GM23248 (cell line): ENCODE measurements at regions not wholly inside any gene's neighbourhood (a gene's known extent, or its start where the extent isn't known, plus 50 kb on each side); places are given as distances from the start of the nearest gene placed in this dataset.

ENCODE experiments used
- DNase-seq: peaks from one replicate; pipeline ENCODE4 v3.0.0-alpha.2; 2015
- H2AFZ ChIP-seq: fragments of 200-600 bp; sonication (generic); 2 replicates; pipeline ENCODE4 v1.6.1; 2016; ENCODE audit warnings: antibody characterized with exemption
- H3F3A ChIP-seq: fragments of 200-600 bp; sonication (generic); 2 replicates; pipeline ENCODE4 v1.6.1; 2016; ENCODE audit warnings: mild to moderate bottlenecking, antibody characterized with exemption, mixed run types; ENCODE audit not compliant: insufficient read depth
- H3K27ac ChIP-seq: fragments of 200-600 bp; sonication (generic); 2 replicates; pipeline ENCODE4 v1.5.1; 2016; ENCODE audit warnings: mild to moderate bottlenecking
- H3K27me3 ChIP-seq: fragments of 200-600 bp; sonication (generic); replicated peaks from 2 replicates; pipeline ENCODE4 v1.6.1; 2016; ENCODE audit warnings: mild to moderate bottlenecking; ENCODE audit not compliant: insufficient read depth
- H3K36me3 ChIP-seq: fragments of 200-600 bp; sonication (generic); 2 replicates; pipeline ENCODE4 v1.6.1; 2016; ENCODE audit warnings: low read depth, mild to moderate bottlenecking
- H3K4me1 ChIP-seq: fragments of 200-600 bp; sonication (generic); 2 replicates; pipeline ENCODE4 v1.6.1; 2016; ENCODE audit warnings: mild to moderate bottlenecking; ENCODE audit not compliant: insufficient read depth
- H3K4me2 ChIP-seq: fragments of 200-600 bp; sonication (generic); one replicate; pipeline ENCODE4 v1.6.1; 2016; ENCODE audit warnings: mild to moderate bottlenecking; ENCODE audit not compliant: unreplicated experiment
- H3K4me3 ChIP-seq: fragments of 200-600 bp; sonication (generic); 2 replicates; pipeline ENCODE4 v1.5.1; 2016; ENCODE audit warnings: mild to moderate bottlenecking
- H3K79me2 ChIP-seq: fragments of 200-600 bp; sonication (generic); 2 replicates; pipeline ENCODE4 v1.6.1; 2016; ENCODE audit warnings: mild to moderate bottlenecking; ENCODE audit not compliant: insufficient read depth
- H3K9ac ChIP-seq: fragments of 200-600 bp; sonication (generic); 2 replicates; pipeline ENCODE4 v1.6.1; 2016; ENCODE audit warnings: mild to moderate bottlenecking
- H3K9me2 ChIP-seq: fragments of 200-600 bp; sonication (generic); 2 replicates; pipeline ENCODE4 v1.6.1; 2016; ENCODE audit warnings: mixed run types, mild to moderate bottlenecking, moderate library complexity; ENCODE audit not compliant: insufficient read depth
- H3K9me3 ChIP-seq: fragments of 200-600 bp; sonication (generic); one replicate; pipeline ENCODE4 v1.6.1; 2017; ENCODE audit warnings: low read depth
- H4K20me1 ChIP-seq: fragments of 200-600 bp; sonication (generic); 2 replicates; pipeline ENCODE4 v1.6.0; 2016; ENCODE audit not compliant: insufficient read depth
- EZH2 ChIP-seq: fragments of 200-600 bp; sonication (generic); IDR thresholded peaks from 2 replicates; pipeline ENCODE4 v1.6.1; 2018; ENCODE audit warnings: antibody characterized with exemption, mild to moderate bottlenecking; ENCODE audit not compliant: insufficient read depth, poor library complexity, severe bottlenecking
- EZH2phosphoT487 ChIP-seq: fragments of 200-600 bp; sonication (generic); IDR thresholded peaks from 2 replicates; pipeline ENCODE4 v1.6.1; 2018; ENCODE audit warnings: antibody characterized with exemption, moderate library complexity, mild to moderate bottlenecking, low read depth; ENCODE audit not compliant: insufficient read depth
- WGBS, 2 experiments: methylation state at CpG; one replicate each; pipeline ENCODE4 v1.1.6; 2015 to 2017; ENCODE audit warnings: low lambda C conversion rate in 2 of 2, low coverage in 1 of 2; ENCODE audit errors: missing lambda C conversion rate in 2 of 2; 5-methylcytosine and 5-hydroxymethylcytosine counted together
- in situ Hi-C: fragments of 300-500 bp; cut with MboI; formaldehyde crosslinking; loops from 2 replicates; pipeline ENCODE4 v1.15.0; 2020

DNA sequence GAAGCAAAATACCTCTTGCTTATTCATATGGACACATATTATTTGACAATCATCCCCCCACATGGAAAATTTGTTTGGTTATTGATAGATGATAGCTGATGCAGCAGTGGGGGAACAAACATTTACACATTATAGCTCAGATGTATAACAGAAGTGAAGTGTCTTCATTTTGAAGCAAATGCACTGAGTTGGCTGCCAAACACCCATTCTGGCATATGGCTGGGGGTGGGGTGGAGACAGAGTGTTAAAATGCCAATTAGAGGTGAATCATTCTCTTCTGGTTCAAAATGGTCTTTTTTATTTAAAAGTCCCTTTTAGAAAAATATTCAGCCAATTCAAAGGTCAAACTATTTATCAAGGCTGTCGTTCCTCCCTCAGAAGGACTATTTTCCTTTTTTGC lies 157.3 kb upstream of the TRPC6 start:
- Histone ChIP-seq H4K20me1 (no peaks in the 10 kb centered on the region), H3K4me1 (no peaks in the 10 kb centered on the region), H3K36me3 (no peaks in the 10 kb centered on the region), H3K9me3 (no peaks in the 10 kb centered on the region), H3K79me2 (no peaks in the 10 kb centered on the region), H3K4me2 (no peak overlapping the region), H3K9me2 (no peaks in the 10 kb centered on the region), H3F3A (no peaks in the 10 kb centered on the region), H2AFZ (no peak overlapping the region), H3K27ac (no peak overlapping the region), H3K4me3 (no peak overlapping the region), H3K9ac (no peak overlapping the region), H3K27me3 (no peaks in the 10 kb centered on the region)
- TF ChIP-seq EZH2, result no peak
- TF ChIP-seq EZH2phosphoT487, result no peak
- whole genome bisulfite sequencing, 2 experiments, result 7 to 9% methylated on average over 1 of the region's 1 CpG
- in situ Hi-C loops, result no loop called here
- DNase-seq, result no peak

- Histone ChIP-seq H3K9me2 (no peaks in the 10 kb centered on the region), H3K9ac (no peak overlapping the region), H2AFZ (no peak overlapping the region), H3K4me2 (no peak overlapping the region), H3K27me3 (no peaks in the 10 kb centered on the region), H3K4me3 (no peak overlapping the region), H3K4me1 (no peaks in the 10 kb centered on the region), H4K20me1 (no peaks in the 10 kb centered on the region), H3K36me3 (no peaks in the 10 kb centered on the region), H3K79me2 (no peaks in the 10 kb centered on the region), H3K27ac (no peak overlapping the region), H3K9me3 (no peaks in the 10 kb centered on the region), H3F3A (no peaks in the 10 kb centered on the region)
- 8 to 11% methylated on average over 1 of the region's 1 CpG for WGBS, 2 experiments
- TF ChIP-seq EZH2 (no peak), EZH2phosphoT487 (no peak)
- DNase-seq, result no peak
- in situ Hi-C loops, result no loop called here
Measured at GRCh38 chr11:101738452-101738851, 154.6 kb upstream of the TRPC6 start.

DNA sequence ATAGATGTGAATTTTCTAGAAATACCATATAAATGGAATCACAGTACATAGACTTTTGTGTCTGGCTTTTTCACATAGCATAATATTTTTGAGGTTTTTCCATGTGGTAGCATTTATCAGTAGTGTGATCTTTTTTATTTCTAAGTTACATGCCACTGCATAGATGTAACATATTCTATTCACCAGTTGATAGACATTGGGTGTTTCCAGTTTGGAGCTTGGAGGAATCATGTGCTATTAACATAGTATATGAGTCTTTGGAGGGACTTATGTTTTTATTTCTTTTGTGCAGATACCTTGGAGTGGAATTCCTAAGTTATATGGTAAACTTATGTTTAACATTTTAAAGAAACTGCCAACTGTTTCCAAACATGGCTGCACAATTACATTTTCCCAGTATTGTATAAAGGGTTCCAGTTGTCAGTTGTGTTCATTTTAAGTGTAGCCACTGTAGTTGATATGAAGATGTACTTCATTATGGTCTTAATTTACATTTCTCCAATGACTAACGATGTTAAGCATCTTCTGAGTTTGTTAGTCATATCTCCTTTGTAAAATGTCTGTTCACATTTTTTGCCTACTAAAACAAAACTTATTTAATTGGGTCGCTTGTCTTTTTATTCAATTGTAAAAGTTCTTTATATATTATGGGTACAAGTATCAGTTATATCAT lies 145.7 kb upstream of the TRPC6 start:
- TF ChIP-seq EZH2phosphoT487 (no peak), EZH2 (no peak)
- H3K27me3 ChIP-seq, result no peaks in the 10 kb centered on the region
- no peaks in the 10 kb centered on the region for H3K9me3 ChIP-seq
- DNase-seq, result no peak
- no peaks in the 10 kb centered on the region for H3K36me3 ChIP-seq
- H2AFZ ChIP-seq, result no peak overlapping the region
- H3K4me3 ChIP-seq, result no peak overlapping the region
- no peaks in the 10 kb centered on the region for H3K4me1 ChIP-seq
- H3K4me2 ChIP-seq, result no peak overlapping the region
- no peaks in the 10 kb centered on the region for H3K79me2 ChIP-seq
- H4K20me1 ChIP-seq, result no peaks in the 10 kb centered on the region
- no peak overlapping the region for H3K9ac ChIP-seq
- WGBS, 2 experiments, result 49 to 50% methylated on average over 2 of the region's 2 CpGs
- H3K27ac ChIP-seq, result no peak overlapping the region
- no peaks in the 10 kb centered on the region for H3K9me2 ChIP-seq
- in situ Hi-C loops, result no loop called here
- H3F3A ChIP-seq, result no peaks in the 10 kb centered on the region

GRCh38 chr11:101727451-101727850 lies 143.6 kb upstream of the TRPC6 start:
- Histone ChIP-seq H2AFZ (no peak overlapping the region), H4K20me1 (no peaks in the 10 kb centered on the region), H3K4me2 (no peak overlapping the region), H3F3A (no peaks in the 10 kb centered on the region), H3K9me2 (no peaks in the 10 kb centered on the region), H3K79me2 (no peaks in the 10 kb centered on the region), H3K27me3 (no peaks in the 10 kb centered on the region), H3K4me3 (no peak overlapping the region), H3K27ac (no peak overlapping the region), H3K9me3 (no peaks in the 10 kb centered on the region), H3K4me1 (no peaks in the 10 kb centered on the region), H3K36me3 (no peaks in the 10 kb centered on the region), H3K9ac (no peak overlapping the region)
- DNase-seq, result no peak
- WGBS, 2 experiments, result 62 to 64% methylated on average over 3 of the region's 3 CpGs
- TF ChIP-seq EZH2phosphoT487 (no peak), EZH2 (no peak)
- in situ Hi-C loops, result no loop called here

- Histone ChIP-seq H3K4me1 (no peaks in the 10 kb centered on the region), H3K27ac (no peak overlapping the region), H3K4me3 (no peak overlapping the region), H4K20me1 (no peaks in the 10 kb centered on the region), H3K79me2 (no peaks in the 10 kb centered on the region), H3K9me3 (no peaks in the 10 kb centered on the region), H3K9me2 (no peaks in the 10 kb centered on the region), H3K36me3 (no peaks in the 10 kb centered on the region), H3K27me3 (no peaks in the 10 kb centered on the region), H3F3A (no peaks in the 10 kb centered on the region), H2AFZ (no peak overlapping the region), H3K4me2 (no peak overlapping the region), H3K9ac (no peak overlapping the region)
- in situ Hi-C loops, result no loop called here
- TF ChIP-seq EZH2 (no peak), EZH2phosphoT487 (no peak)
- DNase-seq, result no peak
- 29 to 36% methylated on average over 1 of the region's 1 CpG for WGBS, 2 experiments
Measured at GRCh38 chr11:101726988-101727387, 143.2 kb upstream of the TRPC6 start.
